Glutamatergic neuron (in vitro differentiated cells): ENCODE measurements at regions not wholly inside any gene's neighbourhood (a gene's known extent, or its start where the extent isn't known, plus 50 kb on each side); places are given as distances from the start of the nearest gene placed in this dataset.

Experiments
- DNase-seq: peaks from one replicate; pipeline ENCODE4 v3.0.0; 2022
- H3K27ac Mint-ChIP-seq: one replicate; pipeline ENCODE4 v1.8.0; 2020; ENCODE audit warnings: mild to moderate bottlenecking, mixed read lengths, inconsistent platforms; ENCODE audit not compliant: unreplicated experiment
- H3K27me3 Mint-ChIP-seq: one replicate; pipeline ENCODE4 v1.8.0; 2020; ENCODE audit warnings: mild to moderate bottlenecking, moderate library complexity, mixed read lengths, inconsistent platforms; ENCODE audit not compliant: unreplicated experiment
- H3K36me3 Mint-ChIP-seq: one replicate; pipeline ENCODE4 v1.8.0; 2020; ENCODE audit warnings: mild to moderate bottlenecking, mixed read lengths, inconsistent platforms; ENCODE audit not compliant: unreplicated experiment
- H3K4me1 Mint-ChIP-seq: one replicate; pipeline ENCODE4 v1.8.0; 2020; ENCODE audit warnings: mild to moderate bottlenecking, low read depth, mixed read lengths, inconsistent platforms; ENCODE audit not compliant: unreplicated experiment
- H3K4me3 Mint-ChIP-seq: one replicate; pipeline ENCODE4 v1.8.0; 2020; ENCODE audit warnings: mild to moderate bottlenecking, mixed read lengths, inconsistent platforms; ENCODE audit not compliant: unreplicated experiment
- H3K9me3 Mint-ChIP-seq: one replicate; pipeline ENCODE4 v1.8.0; 2020; ENCODE audit warnings: mild to moderate bottlenecking, moderate library complexity, mixed read lengths, inconsistent platforms; ENCODE audit not compliant: unreplicated experiment
- TF ChIP-seq, protein P1 (sequence below): fragments of 200-600 bp; sonication (generic); IDR thresholded peaks from one replicate; pipeline ENCODE4 v1.5.0; 2021; ENCODE audit not compliant: partially characterized antibody, unreplicated experiment

DNA sequence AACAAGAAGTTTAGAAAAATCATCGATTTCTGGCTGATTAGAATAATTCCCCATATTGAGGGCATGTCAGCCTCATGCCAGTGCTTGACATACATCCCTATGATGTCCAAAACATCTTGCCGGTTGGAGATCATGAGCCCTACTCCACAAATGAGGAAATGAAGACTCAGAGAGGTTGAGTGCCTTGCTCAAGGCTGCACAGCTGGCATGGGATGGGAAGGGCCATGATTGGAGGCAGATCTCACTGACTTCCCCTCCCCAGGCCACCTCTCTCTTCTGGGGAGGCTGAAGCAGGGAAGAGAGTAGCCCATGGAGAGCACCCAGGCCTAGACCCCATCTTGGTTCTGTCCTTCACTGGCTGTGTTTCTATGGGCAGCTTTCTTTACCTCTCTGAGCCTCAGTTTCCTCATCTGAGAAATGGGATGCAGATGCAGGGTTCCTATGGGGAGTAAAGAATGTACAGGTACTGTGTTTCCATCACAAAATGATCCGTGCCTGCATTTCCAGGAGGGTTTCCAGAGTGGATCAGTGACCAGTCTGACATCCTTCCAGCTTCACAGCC is 145.7 kb downstream of the SYF2 start:
- TF ChIP-seq, protein P1, sequence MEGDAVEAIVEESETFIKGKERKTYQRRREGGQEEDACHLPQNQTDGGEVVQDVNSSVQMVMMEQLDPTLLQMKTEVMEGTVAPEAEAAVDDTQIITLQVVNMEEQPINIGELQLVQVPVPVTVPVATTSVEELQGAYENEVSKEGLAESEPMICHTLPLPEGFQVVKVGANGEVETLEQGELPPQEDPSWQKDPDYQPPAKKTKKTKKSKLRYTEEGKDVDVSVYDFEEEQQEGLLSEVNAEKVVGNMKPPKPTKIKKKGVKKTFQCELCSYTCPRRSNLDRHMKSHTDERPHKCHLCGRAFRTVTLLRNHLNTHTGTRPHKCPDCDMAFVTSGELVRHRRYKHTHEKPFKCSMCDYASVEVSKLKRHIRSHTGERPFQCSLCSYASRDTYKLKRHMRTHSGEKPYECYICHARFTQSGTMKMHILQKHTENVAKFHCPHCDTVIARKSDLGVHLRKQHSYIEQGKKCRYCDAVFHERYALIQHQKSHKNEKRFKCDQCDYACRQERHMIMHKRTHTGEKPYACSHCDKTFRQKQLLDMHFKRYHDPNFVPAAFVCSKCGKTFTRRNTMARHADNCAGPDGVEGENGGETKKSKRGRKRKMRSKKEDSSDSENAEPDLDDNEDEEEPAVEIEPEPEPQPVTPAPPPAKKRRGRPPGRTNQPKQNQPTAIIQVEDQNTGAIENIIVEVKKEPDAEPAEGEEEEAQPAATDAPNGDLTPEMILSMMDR: no peak
- Mint-ChIP-seq H3K4me1 (peaks cover 47% of the 10 kb centered on the region), H3K9me3 (peaks cover 1% of the 10 kb centered on the region), H3K27me3 (peaks cover 10% of the 10 kb centered on the region), H3K4me3 (no peak overlapping the region), H3K36me3 (no peaks in the 10 kb centered on the region), H3K27ac (no peak overlapping the region)
- DNase-seq: no peak

DNA sequence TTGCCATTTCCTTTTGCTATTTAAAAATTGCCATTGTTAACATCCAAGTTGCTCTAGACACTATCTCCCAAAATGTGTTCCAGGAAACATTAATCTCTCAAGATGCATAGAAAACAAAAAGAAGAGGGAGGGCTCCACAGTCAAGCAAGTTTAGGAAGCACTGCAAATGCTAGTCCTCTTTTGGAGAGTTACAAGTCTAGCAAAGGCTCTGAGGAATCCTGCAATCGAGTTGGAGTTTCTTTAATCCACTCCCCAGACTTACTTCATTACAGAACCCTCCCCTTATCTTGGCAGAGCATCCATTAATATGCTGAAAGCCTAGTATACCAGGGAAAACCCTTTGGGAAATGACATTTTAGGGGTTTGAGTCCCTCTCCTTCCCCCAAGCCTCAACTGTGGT is 147.9 kb downstream of the SYF2 start:
- Mint-ChIP-seq H3K4me3 (peak overlapping the region; percentile 65), H3K36me3 (no peaks in the 10 kb centered on the region), H3K27me3 (peaks cover 7% of the 10 kb centered on the region), H3K27ac (peak overlapping the region; percentile 83), H3K4me1 (peaks cover 32% of the 10 kb centered on the region), H3K9me3 (peaks cover 2% of the 10 kb centered on the region)
- TF ChIP-seq, protein P1: no peak
- no peak for DNase-seq

DNA sequence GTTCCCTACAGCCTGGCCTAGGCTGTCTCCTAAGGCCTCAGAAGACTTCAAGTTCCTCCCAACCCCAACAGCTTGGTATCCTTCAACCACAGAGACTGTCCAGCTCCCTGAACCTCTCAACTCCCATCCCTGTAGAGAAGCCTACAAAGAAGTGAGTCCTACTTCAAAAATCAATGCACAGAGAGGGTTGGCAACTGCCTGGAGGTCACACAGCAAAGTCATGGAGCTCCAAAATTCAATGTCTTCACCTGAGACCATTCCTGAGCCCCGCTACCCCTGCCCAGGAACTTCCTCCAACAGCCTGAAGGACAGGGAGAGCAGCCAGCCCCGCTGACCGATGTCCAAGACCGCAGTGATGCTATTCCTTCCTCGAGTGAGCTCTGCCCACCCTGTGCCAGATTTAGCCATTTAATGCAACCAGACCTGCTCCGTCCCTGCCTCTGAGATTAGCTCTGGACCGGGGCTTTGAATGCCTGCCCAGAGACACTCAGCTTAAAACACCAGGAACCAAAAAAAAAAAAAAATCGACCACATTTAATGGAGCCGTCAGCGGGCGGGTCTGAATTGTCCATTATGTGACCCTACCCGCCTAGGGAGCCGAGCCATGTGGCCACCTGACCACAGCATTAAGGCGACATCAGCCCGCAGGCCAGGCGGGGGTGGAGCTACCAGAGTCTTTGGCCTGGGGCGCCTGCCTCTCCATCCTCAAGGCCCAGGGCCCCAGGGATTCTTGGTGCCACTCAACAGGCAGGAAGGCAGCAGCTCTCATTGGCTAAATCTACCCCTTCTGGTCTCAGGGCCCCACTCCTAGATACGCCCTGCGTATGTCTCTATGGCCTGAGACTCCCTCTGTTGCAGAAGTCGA is 148.6 kb downstream of the SYF2 start:
- DNase-seq: peak; percentile 92
- Mint-ChIP-seq H3K9me3 (peaks cover 2% of the 10 kb centered on the region), H3K36me3 (no peaks in the 10 kb centered on the region), H3K27ac (peak overlapping the region; percentile 84), H3K27me3 (peaks cover 5% of the 10 kb centered on the region), H3K4me3 (peak overlapping the region; percentile 65), H3K4me1 (peaks cover 31% of the 10 kb centered on the region)
- TF ChIP-seq, protein P1: no peak

DNA sequence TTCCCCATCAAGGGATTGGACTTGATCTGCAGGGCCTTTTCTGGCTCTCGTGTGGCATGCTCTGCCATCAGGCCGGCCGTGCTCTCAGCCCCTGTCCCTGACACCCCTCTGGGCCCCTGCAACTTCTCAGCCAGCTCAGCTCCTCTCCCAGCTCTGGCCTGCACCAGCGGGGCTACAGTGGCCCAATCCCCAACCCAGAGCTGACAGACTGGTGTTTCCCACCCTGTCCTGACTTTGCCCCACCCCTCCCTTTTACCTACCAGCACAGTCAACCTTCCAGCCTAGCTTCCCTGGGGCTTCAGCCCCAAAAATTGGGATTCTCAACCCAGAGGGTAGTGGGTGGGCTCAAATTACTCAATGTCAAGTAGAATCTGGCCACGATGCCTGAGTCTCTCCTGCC is 149.3 kb downstream of the SYF2 start:
- H3K4me3 Mint-ChIP-seq: no peak overlapping the region
- TF ChIP-seq, protein P1: no peak
- peaks cover 3% of the 10 kb centered on the region for H3K27me3 Mint-ChIP-seq
- H3K4me1 Mint-ChIP-seq: peaks cover 26% of the 10 kb centered on the region
- H3K9me3 Mint-ChIP-seq: peaks cover 2% of the 10 kb centered on the region
- peak; percentile 8 for DNase-seq
- H3K36me3 Mint-ChIP-seq: no peaks in the 10 kb centered on the region
- peak overlapping the region; percentile 84 for H3K27ac Mint-ChIP-seq

DNA sequence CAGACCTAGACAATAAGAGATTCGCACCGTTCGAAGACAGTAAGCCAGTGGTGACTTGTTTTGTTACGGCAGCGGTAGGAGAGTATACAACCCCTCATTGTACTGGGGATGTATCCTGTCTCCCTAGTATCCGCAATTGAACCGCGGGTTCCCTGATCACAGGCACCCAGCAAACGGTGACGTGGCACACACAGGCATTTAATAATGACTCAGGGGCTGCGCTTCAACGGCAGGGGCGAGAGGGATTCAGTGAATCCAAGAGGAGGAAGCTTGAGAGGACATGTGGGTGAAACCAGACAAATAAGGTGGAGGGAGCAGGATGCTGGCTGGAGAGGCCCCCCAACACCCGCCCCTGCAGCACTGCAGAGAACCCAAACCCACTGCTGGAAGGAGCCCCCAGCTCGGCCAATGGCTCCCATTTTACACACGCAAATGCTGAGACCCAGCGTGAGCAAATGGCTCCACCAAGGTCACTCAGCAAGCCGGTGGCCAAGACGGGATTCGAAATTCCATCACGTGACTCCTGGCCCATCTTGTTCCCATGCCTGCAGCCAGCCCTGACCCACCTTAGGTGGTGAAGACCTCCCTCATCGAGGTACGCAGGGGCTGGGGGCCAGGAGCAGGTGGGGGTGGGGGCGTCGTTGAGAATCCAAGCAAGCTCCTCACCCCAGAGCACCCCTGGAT is 149.9 kb downstream of the SYF2 start:
- Mint-ChIP-seq H3K9me3 (peaks cover 2% of the 10 kb centered on the region), H3K4me3 (no peak overlapping the region), H3K27me3 (peaks cover 3% of the 10 kb centered on the region), H3K27ac (no peak overlapping the region), H3K36me3 (peaks cover 2% of the 10 kb centered on the region), H3K4me1 (peaks cover 25% of the 10 kb centered on the region)
- TF ChIP-seq, protein P1: no peak
- no peak for DNase-seq
